MCF 10A (cell line): ENCODE measurements at regions not wholly inside any gene's neighbourhood (a gene's known extent, or its start where the extent isn't known, plus 50 kb on each side); places are given as distances from the start of the nearest gene placed in this dataset.

ENCODE experiments used
- BruUV-seq: library from RNA; stranded (reverse); fragments of 400-500 nt; replicated peaks from 2 replicates; lab custom pipeline; 2021; lab: Mats Ljungman, UMichigan
- CTCF ChIA-PET: fragments of 300-600 bp; sonication (Branson Sonifier 250); formaldehyde crosslinking; extraction: SDS; loops from one replicate; lab custom pipeline; 2021; ENCODE audit warnings: antibody characterized with exemption, inconsistent platforms; lab: Yijun Ruan, JAX
- POLR2A ChIA-PET: fragments of 300-600, 350-650 bp; sonication (Branson Sonifier 250); formaldehyde crosslinking; extraction: SDS; loops from one replicate; lab custom pipeline; 2020; ENCODE audit warnings: antibody characterized with exemption, inconsistent platforms; lab: Yijun Ruan, JAX
- DNase-seq: peaks from one replicate; pipeline ENCODE4 v3.0.0-alpha.2; 2018; ENCODE audit not compliant: unreplicated experiment
- H3K27ac Mint-ChIP-seq: one replicate; pipeline ENCODE4 v1.8.0; 2022; ENCODE audit warnings: mild to moderate bottlenecking, low read depth, mixed read lengths; ENCODE audit not compliant: unreplicated experiment
- H3K27me3 Mint-ChIP-seq: one replicate; pipeline ENCODE4 v1.8.0; 2022; ENCODE audit warnings: mixed read lengths; ENCODE audit not compliant: insufficient read depth, unreplicated experiment
- H3K36me3 Mint-ChIP-seq: one replicate; pipeline ENCODE4 v1.8.0; 2022; ENCODE audit warnings: mild to moderate bottlenecking, moderate library complexity, mixed read lengths; ENCODE audit not compliant: insufficient read depth, unreplicated experiment
- H3K4me1 Mint-ChIP-seq: one replicate; pipeline ENCODE4 v1.8.0; 2022; ENCODE audit warnings: mixed read lengths; ENCODE audit not compliant: insufficient read depth, unreplicated experiment
- H3K4me3 Mint-ChIP-seq: one replicate; pipeline ENCODE4 v1.8.0; 2022; ENCODE audit warnings: mild to moderate bottlenecking, moderate library complexity, mixed read lengths; ENCODE audit not compliant: unreplicated experiment
- H3K9me3 Mint-ChIP-seq: one replicate; pipeline ENCODE4 v1.8.0; 2022; ENCODE audit warnings: mixed read lengths; ENCODE audit not compliant: unreplicated experiment
- intact Hi-C: fragments of 100-400 bp; cut with micrococcal nuclease; formaldehyde crosslinking; loops from 2 replicates; pipeline ENCODE4 v1.14.1; 2022
- TF ChIP-seq, protein P1 (sequence below): fragments of 200-600 bp; IDR thresholded peaks from one replicate; pipeline ENCODE4 v1.8.0; 2022; ENCODE audit warnings: antibody characterized with exemption, mild to moderate bottlenecking; ENCODE audit not compliant: unreplicated experiment

DNA sequence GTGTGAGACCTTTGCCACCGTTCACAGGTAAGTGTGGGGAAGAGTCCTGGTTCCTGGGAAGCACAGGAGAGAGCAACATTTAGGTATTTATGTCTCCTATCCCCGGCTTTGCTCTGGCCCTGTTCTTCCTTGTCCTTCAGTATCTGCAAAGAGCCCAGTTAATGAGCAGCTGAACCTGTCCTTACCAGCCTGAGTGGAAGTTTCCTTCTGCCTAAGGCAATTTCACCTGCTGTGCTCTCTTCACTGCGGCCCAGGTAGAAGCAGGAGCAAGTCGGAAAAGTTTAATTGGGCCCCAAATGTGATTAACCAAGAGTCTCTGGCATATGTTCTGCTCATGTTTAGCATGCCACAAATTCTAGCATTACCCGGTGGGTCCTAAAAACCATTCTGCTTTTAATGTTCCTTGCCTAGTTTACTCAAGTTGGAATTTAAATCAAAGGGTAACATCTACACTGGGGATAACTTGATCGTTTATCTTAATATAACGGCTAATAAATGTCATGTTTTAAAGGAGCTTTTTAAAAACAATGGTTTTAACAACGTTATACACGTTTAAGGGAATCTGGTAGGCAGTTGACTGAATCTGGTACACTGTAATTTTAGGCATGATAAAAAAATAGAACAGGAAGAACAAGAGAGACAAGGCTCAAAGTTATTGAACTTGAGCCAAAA, 817.1 kb downstream of the TYW1 start:
- Mint-ChIP-seq H3K27me3 (no peaks in the 10 kb centered on the region), H3K4me1 (no peaks in the 10 kb centered on the region), H3K4me3 (no peak overlapping the region), H3K36me3 (no peaks in the 10 kb centered on the region), H3K9me3 (peaks cover 42% of the 10 kb centered on the region), H3K27ac (no peak overlapping the region)
- TF ChIP-seq, protein P1, sequence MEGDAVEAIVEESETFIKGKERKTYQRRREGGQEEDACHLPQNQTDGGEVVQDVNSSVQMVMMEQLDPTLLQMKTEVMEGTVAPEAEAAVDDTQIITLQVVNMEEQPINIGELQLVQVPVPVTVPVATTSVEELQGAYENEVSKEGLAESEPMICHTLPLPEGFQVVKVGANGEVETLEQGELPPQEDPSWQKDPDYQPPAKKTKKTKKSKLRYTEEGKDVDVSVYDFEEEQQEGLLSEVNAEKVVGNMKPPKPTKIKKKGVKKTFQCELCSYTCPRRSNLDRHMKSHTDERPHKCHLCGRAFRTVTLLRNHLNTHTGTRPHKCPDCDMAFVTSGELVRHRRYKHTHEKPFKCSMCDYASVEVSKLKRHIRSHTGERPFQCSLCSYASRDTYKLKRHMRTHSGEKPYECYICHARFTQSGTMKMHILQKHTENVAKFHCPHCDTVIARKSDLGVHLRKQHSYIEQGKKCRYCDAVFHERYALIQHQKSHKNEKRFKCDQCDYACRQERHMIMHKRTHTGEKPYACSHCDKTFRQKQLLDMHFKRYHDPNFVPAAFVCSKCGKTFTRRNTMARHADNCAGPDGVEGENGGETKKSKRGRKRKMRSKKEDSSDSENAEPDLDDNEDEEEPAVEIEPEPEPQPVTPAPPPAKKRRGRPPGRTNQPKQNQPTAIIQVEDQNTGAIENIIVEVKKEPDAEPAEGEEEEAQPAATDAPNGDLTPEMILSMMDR: no peak
- BruUV-seq: no TSS peak
- intact Hi-C loops: no loop called here
- POLR2A ChIA-PET: no interaction called here
- CTCF ChIA-PET: no interaction called here
- no peak for DNase-seq

DNA sequence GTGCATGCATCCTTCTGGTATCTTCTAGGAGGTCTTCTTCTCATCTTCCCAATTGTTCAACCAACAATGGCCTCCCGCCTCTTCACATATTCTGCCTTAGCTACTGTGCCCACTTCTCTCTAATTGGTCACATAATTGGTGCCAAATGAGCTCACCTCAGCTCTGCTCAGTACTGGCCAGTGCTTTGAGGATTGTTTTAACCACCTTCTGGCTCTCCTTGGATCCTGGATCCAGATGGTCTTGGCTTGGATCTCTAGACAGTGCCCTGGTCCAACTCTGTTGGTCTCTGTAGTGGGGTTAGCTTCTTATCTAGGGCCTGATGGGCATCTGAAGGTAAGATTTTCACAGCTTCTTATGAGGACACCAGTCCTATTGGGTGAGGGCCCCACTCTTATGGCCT, 820.8 kb downstream of the TYW1 start:
- ChIA-PET CTCF (interaction anchor here (0.7 kb wide), 1 partner anchor 208 kb away, joined by 3 read pairs; no protein-coding TSS in a partner anchor), POLR2A (no interaction called here)
- no peaks in the 10 kb centered on the region for H3K4me1 Mint-ChIP-seq
- TF ChIP-seq, protein P1: no peak
- intact Hi-C loops: no loop called here
- H3K9me3 Mint-ChIP-seq: peaks cover 32% of the 10 kb centered on the region
- H3K27ac Mint-ChIP-seq: no peak overlapping the region
- no peak overlapping the region for H3K4me3 Mint-ChIP-seq
- BruUV-seq: no TSS peak
- no peaks in the 10 kb centered on the region for H3K36me3 Mint-ChIP-seq
- no peak for DNase-seq
- H3K27me3 Mint-ChIP-seq: no peaks in the 10 kb centered on the region

- intact Hi-C loops: no loop called here
- BruUV-seq: no TSS peak
- Mint-ChIP-seq H3K4me1 (no peaks in the 10 kb centered on the region), H3K27me3 (no peaks in the 10 kb centered on the region), H3K4me3 (no peak overlapping the region), H3K36me3 (no peaks in the 10 kb centered on the region), H3K9me3 (peaks cover 42% of the 10 kb centered on the region), H3K27ac (no peak overlapping the region)
- ChIA-PET POLR2A (no interaction called here), CTCF (no interaction called here)
- no peak for DNase-seq
- TF ChIP-seq, protein P1: no peak
Observed at GRCh38 chr7:67821116-67821515, 824.5 kb downstream of the TYW1 start.

DNA sequence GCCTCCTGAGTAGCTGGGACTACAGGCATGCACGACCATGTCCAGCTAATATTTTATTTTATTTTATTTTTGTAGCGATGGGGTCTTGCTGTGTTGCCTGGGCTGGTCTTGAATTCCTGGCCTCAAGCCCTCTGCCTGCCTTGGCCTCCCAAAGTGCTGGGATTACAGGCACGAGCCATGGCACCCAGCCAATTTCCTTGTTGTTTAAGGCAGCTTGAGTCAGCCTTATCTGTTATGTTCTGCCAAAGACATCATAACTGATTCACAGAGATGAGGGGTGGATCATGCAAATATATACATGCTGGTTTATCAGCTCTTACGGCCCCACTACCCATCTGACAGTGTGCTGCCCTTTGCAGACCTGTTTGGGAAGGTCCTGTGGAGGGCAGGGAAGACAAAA, 826.7 kb downstream of the TYW1 start:
- no peaks in the 10 kb centered on the region for H3K4me1 Mint-ChIP-seq
- ChIA-PET POLR2A (no interaction called here), CTCF (no interaction called here)
- TF ChIP-seq, protein P1: no peak
- no peaks in the 10 kb centered on the region for H3K36me3 Mint-ChIP-seq
- BruUV-seq: no TSS peak
- no peak overlapping the region for H3K4me3 Mint-ChIP-seq
- H3K9me3 Mint-ChIP-seq: peaks cover 34% of the 10 kb centered on the region
- DNase-seq: no peak
- intact Hi-C loops: no loop called here
- no peaks in the 10 kb centered on the region for H3K27me3 Mint-ChIP-seq
- no peak overlapping the region for H3K27ac Mint-ChIP-seq
